Large intestine (tissue), 3 donors: ENCODE measurements at regions not wholly inside any gene's neighbourhood (a gene's known extent, or its start where the extent isn't known, plus 50 kb on each side); places are given as distances from the start of the nearest gene placed in this dataset.
"Not testable (repeated sequence)": the region's sequence is repeated elsewhere in the genome, so short reads cannot be mapped to it uniquely, and the experiment has no call there.

Source experiments
- DNase-seq, 2 donors: peaks; one replicate each; pipeline versions ENCODE4 v3.0.0 to v3.0.0-alpha.2; 2013
- H3K27ac ChIP-seq: one replicate; pipeline ENCODE4 v1.5.1; 2013; ENCODE audit warnings: low read length
- H3K27me3 ChIP-seq: 2 replicates; pipeline ENCODE4 v1.6.1; 2013; ENCODE audit warnings: low read length; ENCODE audit not compliant: control insufficient read depth, insufficient read depth
- H3K36me3 ChIP-seq: 2 replicates; pipeline ENCODE4 v1.6.1; 2013; ENCODE audit warnings: low read length; ENCODE audit not compliant: control insufficient read depth, insufficient read depth
- H3K4me1 ChIP-seq: one replicate; pipeline ENCODE4 v1.6.1; 2013; ENCODE audit warnings: low read length; ENCODE audit not compliant: control insufficient read depth, insufficient read depth
- H3K4me3 ChIP-seq: one replicate; pipeline ENCODE4 v1.5.1; 2013; ENCODE audit warnings: low read length
- H3K9me3 ChIP-seq: one replicate; pipeline ENCODE4 v1.6.1; 2013; ENCODE audit warnings: mild to moderate bottlenecking, low read depth, low read length, moderate library complexity; ENCODE audit not compliant: control insufficient read depth
- WGBS: methylation state at CpG from one replicate; pipeline ENCODE4 v1.1.5; 2013; ENCODE audit warnings: low lambda C conversion rate; ENCODE audit not compliant: insufficient coverage; 5-methylcytosine and 5-hydroxymethylcytosine counted together

DNA sequence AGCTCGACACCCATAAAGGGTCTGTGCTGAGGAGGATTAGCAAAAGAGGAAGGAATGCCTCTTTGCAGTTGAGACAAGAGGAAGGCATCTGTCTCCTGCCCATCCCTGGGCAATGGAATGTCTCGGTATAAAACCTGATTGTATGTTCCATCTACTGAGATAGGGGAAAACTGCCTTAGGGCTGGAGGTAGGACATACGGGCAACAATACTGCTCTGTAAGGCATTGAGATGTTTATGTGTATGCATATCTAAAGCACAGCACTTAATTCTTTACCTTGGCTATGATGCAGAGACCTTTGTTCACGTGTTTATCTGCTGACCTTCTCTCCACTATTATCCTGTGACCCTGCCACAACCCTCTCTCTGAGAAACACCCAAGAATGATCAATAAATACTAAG lies 210.7 kb downstream of the POTED start:
- H3K9me3 ChIP-seq, DNase-seq, H3K27ac ChIP-seq, H3K36me3 ChIP-seq, H3K4me3 ChIP-seq, H3K4me1 ChIP-seq, H3K27me3 ChIP-seq: not testable (repeated sequence)
- WGBS = no CpG with 5 or more reads among the region's 4 CpGs

DNA sequence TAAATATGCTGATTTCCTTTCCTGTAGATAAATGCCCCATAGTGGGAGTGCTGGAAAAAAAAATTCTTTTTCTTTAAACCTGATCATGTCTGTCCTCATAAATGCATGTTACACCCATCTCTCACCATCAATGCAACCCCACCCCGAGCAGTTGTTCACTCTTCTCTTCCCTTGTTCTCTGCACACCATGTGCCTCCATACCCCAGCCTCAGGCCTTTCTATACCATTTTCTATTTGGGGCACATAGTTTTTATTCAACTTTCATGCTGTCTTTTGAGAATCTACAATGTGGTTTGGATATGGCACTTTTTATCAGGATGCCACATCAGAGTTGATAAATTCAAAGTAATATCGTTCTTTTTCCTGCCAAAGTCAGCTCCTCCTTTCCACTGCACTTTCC lies 202.6 kb downstream of the POTED start:
- not testable (repeated sequence) for H3K27ac ChIP-seq, H3K27me3 ChIP-seq, H3K4me3 ChIP-seq, DNase-seq, H3K4me1 ChIP-seq, H3K9me3 ChIP-seq, H3K36me3 ChIP-seq
- no CpG with 5 or more reads among the region's 2 CpGs for WGBS

DNA sequence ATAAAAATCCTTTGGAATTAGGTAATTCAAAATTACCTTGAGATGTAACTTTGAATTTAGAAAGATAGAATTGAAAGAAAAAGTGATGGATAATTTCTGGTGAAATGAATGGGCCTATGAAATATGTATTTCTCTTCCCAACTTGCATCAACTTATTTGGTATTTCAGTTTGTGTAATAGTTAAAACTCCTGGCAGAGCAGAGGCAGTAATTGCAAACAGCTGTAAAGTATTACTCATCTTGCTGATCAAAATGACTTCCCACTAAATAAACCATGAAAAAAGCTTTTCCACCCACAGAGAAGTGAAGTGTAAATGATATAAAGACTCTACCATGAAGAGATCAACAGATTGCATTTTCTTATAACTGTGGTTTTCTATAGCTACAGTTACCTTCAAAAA lies 201.0 kb downstream of the POTED start:
- not testable (repeated sequence) for H3K4me1 ChIP-seq, H3K27ac ChIP-seq, DNase-seq, H3K27me3 ChIP-seq, H3K9me3 ChIP-seq, H3K4me3 ChIP-seq, H3K36me3 ChIP-seq

DNA sequence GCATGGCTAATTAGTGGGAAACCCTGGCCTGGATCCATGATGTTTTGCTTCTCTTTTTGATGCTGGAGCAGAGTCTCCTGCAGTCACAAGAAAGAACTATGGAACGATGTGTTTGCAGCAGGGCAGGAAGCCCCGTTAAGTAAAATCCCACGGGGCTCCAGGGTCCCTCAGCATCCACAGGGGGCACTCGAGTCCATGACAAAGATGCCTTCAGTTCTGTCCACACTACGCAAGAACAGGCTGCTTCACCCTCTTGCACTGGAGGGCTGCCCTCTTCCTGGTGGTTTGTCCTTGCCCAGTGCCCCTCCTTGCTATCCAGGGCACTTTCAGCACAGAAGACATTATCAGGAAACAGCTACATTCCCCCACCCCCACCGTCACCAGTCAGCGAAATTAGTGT lies 196.9 kb downstream of the POTED start:
- not testable (repeated sequence) for H3K9me3 ChIP-seq, H3K4me3 ChIP-seq, H3K27me3 ChIP-seq, H3K4me1 ChIP-seq, DNase-seq, H3K36me3 ChIP-seq, H3K27ac ChIP-seq
- WGBS = no CpG with 5 or more reads among the region's 7 CpGs

DNA sequence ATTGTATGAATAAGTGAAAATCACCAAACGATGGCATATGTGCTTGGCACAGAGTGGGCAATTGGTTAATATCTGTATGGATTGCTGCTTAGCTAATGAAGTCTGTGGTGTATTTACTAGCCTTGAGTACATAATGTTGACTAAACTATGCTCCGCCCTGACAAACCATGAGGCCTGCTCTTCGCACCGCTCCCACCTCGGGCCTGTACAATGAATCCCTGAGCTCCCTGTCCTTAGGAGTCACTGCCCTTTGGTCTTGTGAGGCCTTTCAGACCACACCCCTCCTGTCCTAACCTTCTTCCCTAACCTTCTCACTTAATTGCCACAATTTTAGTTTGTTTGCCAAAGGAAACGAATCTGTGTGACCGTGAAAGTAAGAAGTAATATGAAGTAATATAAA lies 193.2 kb downstream of the POTED start:
- not testable (repeated sequence) for H3K27ac ChIP-seq, H3K9me3 ChIP-seq, DNase-seq, H3K4me1 ChIP-seq, H3K36me3 ChIP-seq, H3K4me3 ChIP-seq, H3K27me3 ChIP-seq
- WGBS = no CpG with 5 or more reads among the region's 7 CpGs
